ENCODE measurements at regions not wholly inside any gene's neighbourhood (a gene's known extent, or its start where the extent isn't known, plus 50 kb on each side); places are given as distances from the start of the nearest gene placed in this dataset.

DNA sequence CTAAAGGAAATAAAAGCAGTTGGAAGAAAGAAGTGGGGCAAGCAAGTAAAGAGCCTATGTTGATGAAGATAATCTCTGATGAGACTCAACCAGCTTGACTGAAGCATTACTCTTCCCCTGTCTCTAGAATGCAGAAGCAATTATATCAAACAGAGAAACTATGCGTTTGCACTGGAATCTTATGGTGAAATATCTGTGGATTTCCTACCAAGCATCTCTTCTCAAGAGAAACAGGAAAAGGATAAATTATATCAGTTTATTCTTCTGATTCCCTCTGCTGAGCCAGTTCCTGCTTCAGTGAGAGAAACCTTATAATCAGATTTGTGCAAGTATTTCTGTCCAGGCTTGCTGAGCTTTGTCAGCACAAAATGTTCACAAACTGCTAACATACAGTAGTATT is 316.7 kb upstream of the SLC7A11 start:
- H3K9me3 ChIP-seq (ENCODE audit: control insufficient read depth, insufficient read depth, low read length) = peaks cover 14% of the 10 kb centered on the region
- ChIA-PET POLR2A (no interaction called here), CTCF (interaction anchor here (0.7 kb wide), 1 partner anchor 127 kb away, joined by 3 read pairs; no protein-coding TSS in a partner anchor)
- no peak overlapping the region for H3K4me3 ChIP-seq (ENCODE audit: low read depth, low read length)
- TF ChIP-seq, protein P1, sequence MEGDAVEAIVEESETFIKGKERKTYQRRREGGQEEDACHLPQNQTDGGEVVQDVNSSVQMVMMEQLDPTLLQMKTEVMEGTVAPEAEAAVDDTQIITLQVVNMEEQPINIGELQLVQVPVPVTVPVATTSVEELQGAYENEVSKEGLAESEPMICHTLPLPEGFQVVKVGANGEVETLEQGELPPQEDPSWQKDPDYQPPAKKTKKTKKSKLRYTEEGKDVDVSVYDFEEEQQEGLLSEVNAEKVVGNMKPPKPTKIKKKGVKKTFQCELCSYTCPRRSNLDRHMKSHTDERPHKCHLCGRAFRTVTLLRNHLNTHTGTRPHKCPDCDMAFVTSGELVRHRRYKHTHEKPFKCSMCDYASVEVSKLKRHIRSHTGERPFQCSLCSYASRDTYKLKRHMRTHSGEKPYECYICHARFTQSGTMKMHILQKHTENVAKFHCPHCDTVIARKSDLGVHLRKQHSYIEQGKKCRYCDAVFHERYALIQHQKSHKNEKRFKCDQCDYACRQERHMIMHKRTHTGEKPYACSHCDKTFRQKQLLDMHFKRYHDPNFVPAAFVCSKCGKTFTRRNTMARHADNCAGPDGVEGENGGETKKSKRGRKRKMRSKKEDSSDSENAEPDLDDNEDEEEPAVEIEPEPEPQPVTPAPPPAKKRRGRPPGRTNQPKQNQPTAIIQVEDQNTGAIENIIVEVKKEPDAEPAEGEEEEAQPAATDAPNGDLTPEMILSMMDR (IDR thresholded peaks at IDR 0.05; ENCODE audit: low read depth, low read length) = no peak
- H3K27ac ChIP-seq (ENCODE audit: low read depth, low read length) = no peak overlapping the region
- H3K27me3 ChIP-seq (ENCODE audit: control insufficient read depth, insufficient read depth, low read length) = no peaks in the 10 kb centered on the region
- DNase-seq (ENCODE audit: low read depth, low spot score) = no peak

DNA sequence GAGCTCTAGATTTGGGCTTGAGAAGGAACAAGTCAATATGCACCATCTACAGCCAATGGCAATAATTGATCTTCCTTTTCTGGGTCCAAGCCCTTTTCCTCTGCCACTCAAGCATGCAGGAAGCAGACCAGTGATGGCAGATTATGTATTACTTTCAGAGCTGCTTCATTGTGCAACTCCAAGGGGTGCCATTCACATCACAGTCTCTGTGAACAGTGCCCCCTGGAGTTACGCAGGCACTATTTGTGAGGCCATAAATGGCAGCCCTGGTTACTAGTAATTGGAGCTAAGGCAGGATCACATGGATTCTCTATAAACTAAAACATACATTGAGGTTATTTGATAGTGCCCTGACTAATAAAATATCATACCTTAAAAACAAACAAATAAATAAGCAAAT is 313.4 kb upstream of the SLC7A11 start:
- CTCF ChIA-PET = interaction anchor here (0.6 to 1.4 kb wide), 4 partner anchors 9 to 500 kb away, joined by 3 to 5 read pairs (median 4); no protein-coding TSS in a partner anchor
- Histone ChIP-seq H3K9me3 (ENCODE audit: control insufficient read depth, insufficient read depth, low read length) (peaks cover 7% of the 10 kb centered on the region; the same call in 1 of the 2 replicates), H3K27ac (ENCODE audit: low read depth, low read length) (no peak overlapping the region), H3K27me3 (ENCODE audit: control insufficient read depth, insufficient read depth, low read length) (no peaks in the 10 kb centered on the region), H3K4me3 (ENCODE audit: low read depth, low read length) (no peak overlapping the region)
- no peak for DNase-seq (ENCODE audit: low read depth, low spot score)
- POLR2A ChIA-PET = no interaction called here
- TF ChIP-seq, protein P1 (IDR thresholded peaks at IDR 0.05; ENCODE audit: low read depth, low read length) = no peak

DNA sequence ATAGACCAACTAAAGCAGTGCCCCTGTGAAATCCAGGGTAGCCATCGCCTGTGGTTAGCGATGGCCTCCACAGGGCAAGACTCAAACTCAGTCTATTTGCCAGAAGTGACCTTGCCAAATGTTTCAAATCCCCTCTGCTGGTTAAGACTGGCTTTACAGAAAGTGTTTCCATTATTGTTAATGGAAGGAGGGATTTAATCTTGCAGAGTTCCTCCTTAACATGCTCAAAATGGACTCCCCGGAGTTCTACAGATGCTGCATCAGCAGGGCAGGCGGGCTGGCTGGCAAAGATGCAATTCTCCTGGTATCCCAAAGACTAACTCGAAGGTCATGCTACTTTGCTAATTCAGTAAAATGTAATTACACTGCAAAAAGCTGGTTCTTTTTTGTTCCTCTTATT is 313.0 kb upstream of the SLC7A11 start:
- Histone ChIP-seq H3K27ac (ENCODE audit: low read depth, low read length) (no peak overlapping the region), H3K4me3 (ENCODE audit: low read depth, low read length) (no peak overlapping the region), H3K27me3 (ENCODE audit: control insufficient read depth, insufficient read depth, low read length) (no peaks in the 10 kb centered on the region), H3K9me3 (ENCODE audit: control insufficient read depth, insufficient read depth, low read length) (peaks cover 3% of the 10 kb centered on the region; the same call in 1 of the 2 replicates)
- DNase-seq (ENCODE audit: low read depth, low spot score) = no peak
- TF ChIP-seq, protein P1 (IDR thresholded peaks at IDR 0.05; ENCODE audit: low read depth, low read length) = peak; percentile 26; the same call in 1 of the 2 replicates
- ChIA-PET POLR2A (no interaction called here), CTCF (interaction anchor here (1.1 to 1.4 kb wide), 3 partner anchors 14 to 500 kb away, joined by 3 to 4 read pairs (median 3); no protein-coding TSS in a partner anchor)

DNA sequence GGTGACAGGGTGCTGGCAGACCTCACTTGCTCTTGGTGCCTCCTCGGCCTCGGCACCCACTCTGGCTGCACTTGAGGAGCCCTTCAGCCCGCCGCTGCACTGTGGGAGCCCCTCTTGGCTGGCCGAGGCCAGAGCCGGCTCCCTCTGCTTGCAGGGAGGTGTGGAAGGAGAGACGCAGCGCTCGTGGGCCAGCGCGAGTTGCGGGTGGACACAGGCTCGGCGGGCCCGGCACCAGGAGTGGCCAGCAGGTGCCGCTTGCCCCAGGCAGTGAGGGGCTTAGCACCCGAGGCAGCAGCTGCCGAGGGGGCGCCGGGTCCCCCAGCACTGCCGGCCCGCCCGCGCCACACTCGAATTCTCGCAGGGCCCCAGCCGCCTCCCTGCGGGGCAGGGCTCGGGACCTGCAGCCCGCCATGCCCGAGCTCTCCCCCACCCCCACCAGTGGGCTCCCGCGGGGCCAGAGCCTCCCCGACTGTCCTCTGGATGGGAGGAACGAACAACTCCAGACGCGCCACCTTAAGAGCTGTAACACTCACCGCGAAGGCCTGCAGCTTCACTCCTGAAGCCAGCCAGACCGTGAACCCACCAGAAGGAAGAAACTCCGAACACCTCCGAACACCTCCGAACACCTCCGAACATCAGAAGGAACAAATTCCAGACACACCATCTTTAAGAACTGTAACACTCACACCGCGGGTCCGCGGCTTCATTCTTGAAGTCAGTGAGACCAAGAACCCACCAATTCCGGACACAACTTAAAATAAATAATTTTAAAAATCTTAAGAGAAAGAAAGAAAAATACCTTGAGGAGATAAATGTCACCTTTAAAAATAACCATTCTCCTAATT is 311.1 kb upstream of the SLC7A11 start:
- Histone ChIP-seq H3K27me3 (ENCODE audit: control insufficient read depth, insufficient read depth, low read length) (no peaks in the 10 kb centered on the region), H3K9me3 (ENCODE audit: control insufficient read depth, insufficient read depth, low read length) (peaks cover 3% of the 10 kb centered on the region; the same call in 1 of the 2 replicates), H3K4me3 (ENCODE audit: low read depth, low read length) (no peak overlapping the region), H3K27ac (ENCODE audit: low read depth, low read length) (no peak overlapping the region)
- ChIA-PET CTCF (no interaction called here), POLR2A (no interaction called here)
- no peak for DNase-seq (ENCODE audit: low read depth, low spot score)
- TF ChIP-seq, protein P1 (IDR thresholded peaks at IDR 0.05; ENCODE audit: low read depth, low read length) = no peak

DNA sequence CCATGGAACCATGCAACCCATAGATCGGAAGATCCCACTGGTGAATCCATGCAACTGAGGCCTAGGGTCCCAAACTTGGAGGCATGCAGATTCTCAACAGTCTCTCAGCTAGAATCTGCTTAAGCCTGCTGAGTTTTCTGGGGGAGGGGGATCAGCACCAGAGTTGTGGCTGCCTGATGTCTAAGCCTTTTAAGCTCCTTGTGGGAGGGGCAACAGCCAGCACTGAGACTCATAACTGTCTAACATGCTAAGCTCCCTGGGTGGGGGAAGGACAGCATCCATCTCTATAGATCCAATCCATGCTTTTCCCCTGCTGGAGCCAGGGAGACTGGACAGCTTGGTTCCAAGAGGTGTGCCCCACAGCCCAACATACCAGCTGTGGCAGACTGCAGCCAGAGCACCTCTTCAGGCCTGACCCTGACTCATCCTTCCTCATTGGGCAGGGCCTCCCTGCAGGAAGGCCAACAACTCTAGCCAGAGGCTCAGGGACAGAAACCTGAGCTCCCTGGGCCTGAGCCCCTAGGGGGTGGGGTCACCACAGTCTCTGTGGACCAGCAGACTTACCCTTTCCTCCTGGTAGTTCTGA is 300.1 kb upstream of the SLC7A11 start:
- no peak for DNase-seq (ENCODE audit: low read depth, low spot score)
- Histone ChIP-seq H3K4me3 (ENCODE audit: low read depth, low read length) (no peak overlapping the region), H3K27ac (ENCODE audit: low read depth, low read length) (no peak overlapping the region), H3K9me3 (ENCODE audit: control insufficient read depth, insufficient read depth, low read length) (no peaks in the 10 kb centered on the region), H3K27me3 (ENCODE audit: control insufficient read depth, insufficient read depth, low read length) (no peaks in the 10 kb centered on the region)
- TF ChIP-seq, protein P1 (IDR thresholded peaks at IDR 0.05; ENCODE audit: low read depth, low read length) = no peak
- CTCF ChIA-PET = interaction anchor here (0.6 kb wide), 1 partner anchor 19 kb away, joined by 3 read pairs; no protein-coding TSS in a partner anchor
- POLR2A ChIA-PET = no interaction called here
